ENCODE measurements at regions not wholly inside any gene's neighbourhood (a gene's known extent, or its start where the extent isn't known, plus 50 kb on each side); places are given as distances from the start of the nearest gene placed in this dataset.

- no peaks in the 10 kb centered on the region for H3K9me3 ChIP-seq
- no peak overlapping the region for H3K27ac ChIP-seq
- no peaks in the 10 kb centered on the region for H3K36me3 ChIP-seq
- no peak overlapping the region for H3K4me3 ChIP-seq
- DNase-seq (no peak), ATAC-seq (no peak)
- H3K4me1 ChIP-seq = peaks cover 0 to 3% of the 10 kb centered on the region in 2 donors
- H3K27me3 ChIP-seq = no peaks in the 10 kb centered on the region
- in situ Hi-C loops (cut with MboI; ENCODE audit: low sequenced_read_pairs in 4 of 4) = no loop called here
- no peak for TF ChIP-seq POLR2A (IDR thresholded peaks at IDR 0.05)
- no peak for TF ChIP-seq CTCF (IDR thresholded peaks at IDR 0.05 in 4 of 5, conservative IDR thresholded peaks at IDR 0.05 in 1 of 5)
- intact Hi-C loops (cut with DNase I; ENCODE audit: low total_unique reads) = no loop called here
Measured at GRCh38 chr2:67701011-67701410, 303.9 kb downstream of the ETAA1 start.

GRCh38 chr2:67702284-67702683 is 305.2 kb downstream of the ETAA1 start:
- DNase-seq (no peak), ATAC-seq (no peak)
- Histone ChIP-seq H3K4me3 (no peak overlapping the region), H3K36me3 (no peaks in the 10 kb centered on the region), H3K27ac (no peak overlapping the region), H3K4me1 (peaks cover 0 to 3% of the 10 kb centered on the region in 2 donors), H3K9me3 (no peaks in the 10 kb centered on the region), H3K27me3 (no peaks in the 10 kb centered on the region)
- intact Hi-C loops (cut with DNase I; ENCODE audit: low total_unique reads) = no loop called here
- in situ Hi-C loops (cut with MboI; ENCODE audit: low sequenced_read_pairs in 4 of 4) = no loop called here
- TF ChIP-seq POLR2A (IDR thresholded peaks at IDR 0.05) (no peak), CTCF (IDR thresholded peaks at IDR 0.05 in 4 of 5, conservative IDR thresholded peaks at IDR 0.05 in 1 of 5) (no peak)

GRCh38 chr2:67702937-67703336 is 305.8 kb downstream of the ETAA1 start:
- no peaks in the 10 kb centered on the region for H3K9me3 ChIP-seq
- TF ChIP-seq CTCF (IDR thresholded peaks at IDR 0.05 in 4 of 5, conservative IDR thresholded peaks at IDR 0.05 in 1 of 5) (no peak), POLR2A (IDR thresholded peaks at IDR 0.05) (no peak)
- intact Hi-C loops (cut with DNase I; ENCODE audit: low total_unique reads) = no loop called here
- no peaks in the 10 kb centered on the region for H3K36me3 ChIP-seq
- H3K4me1 ChIP-seq = peaks cover 0 to 3% of the 10 kb centered on the region in 2 donors
- ATAC-seq = no peak
- DNase-seq = no peak
- no peaks in the 10 kb centered on the region for H3K27me3 ChIP-seq
- H3K27ac ChIP-seq = no peak overlapping the region
- in situ Hi-C loops (cut with MboI; ENCODE audit: low sequenced_read_pairs in 4 of 4) = no loop called here
- H3K4me3 ChIP-seq = no peak overlapping the region

GRCh38 chr2:67706082-67706481 is 308.9 kb downstream of the ETAA1 start:
- H3K27me3 ChIP-seq = no peaks in the 10 kb centered on the region

More at GRCh38 chr2:67706082-67706481, 308.9 kb downstream of the ETAA1 start:
- Histone ChIP-seq H3K9me3 (no peaks in the 10 kb centered on the region), H3K36me3 (no peaks in the 10 kb centered on the region), H3K4me1 (no peaks in the 10 kb centered on the region), H3K27ac (no peak overlapping the region), H3K4me3 (no peak overlapping the region)
- ATAC-seq (no peak), DNase-seq (no peak)
- in situ Hi-C loops (cut with MboI; ENCODE audit: low sequenced_read_pairs in 4 of 4) (no loop called here), intact Hi-C loops (cut with DNase I; ENCODE audit: low total_unique reads) (no loop called here)
- no peak for TF ChIP-seq CTCF (IDR thresholded peaks at IDR 0.05 in 4 of 5, conservative IDR thresholded peaks at IDR 0.05 in 1 of 5)
- TF ChIP-seq POLR2A (IDR thresholded peaks at IDR 0.05) = no peak

All from gastrocnemius medialis (tissue), 4 donors.